ENCODE measurements at regions not wholly inside any gene's neighbourhood (a gene's known extent, or its start where the extent isn't known, plus 50 kb on each side); places are given as distances from the start of the nearest gene placed in this dataset.
"Not testable (repeated sequence)": the region's sequence is repeated elsewhere in the genome, so short reads cannot be mapped to it uniquely, and the experiment has no call there.

GRCh38 chr9:124126648-124127646, 115.4 kb downstream of the LHX2 start:
- peak; percentile 49 to 71 for DNase-seq

- DNase-seq, result no peak
Observed at GRCh38 chr9:124128568-124129166, 117.1 kb downstream of the LHX2 start.

GRCh38 chr9:124130277-124131075, 118.9 kb downstream of the LHX2 start:
- DNase-seq, result peak in 1 of 2 experiments; percentile 22

GRCh38 chr9:124131518-124131917, 120.0 kb downstream of the LHX2 start:
- DNase-seq, result not testable (repeated sequence)

- DNase-seq, result no peak
Observed at GRCh38 chr9:124132671-124133147, 121.1 kb downstream of the LHX2 start.

GRCh38 chr9:124133727-124134126, 122.2 kb downstream of the LHX2 start:
- DNase-seq, result peak; percentile 4 to 67

- no peak for DNase-seq
Observed at GRCh38 chr9:124134526-124134925, 123.0 kb downstream of the LHX2 start.

GRCh38 chr9:124135813-124136365, 121.9 kb upstream of the NEK6 start:
- DNase-seq, result no peak

- DNase-seq, result no peak
Observed at GRCh38 chr9:124137009-124137943, 120.5 kb upstream of the NEK6 start.

GRCh38 chr9:124137944-124138335, 119.8 kb upstream of the NEK6 start:
- no peak for DNase-seq

GRCh38 chr9:124139001-124139400, 118.7 kb upstream of the NEK6 start:
- no peak for DNase-seq

GRCh38 chr9:124140941-124141568, 116.7 kb upstream of the NEK6 start:
- DNase-seq, result peak; percentile 2 to 6

- not testable (repeated sequence) for DNase-seq
Observed at GRCh38 chr9:124144561-124145123, 113.1 kb upstream of the NEK6 start.

- no peak for DNase-seq
Observed at GRCh38 chr9:124146031-124146561, 111.7 kb upstream of the NEK6 start.

- DNase-seq, result no peak
Observed at GRCh38 chr9:124149992-124150391, 107.8 kb upstream of the NEK6 start.

GRCh38 chr9:124163760-124164255, 93.9 kb upstream of the NEK6 start:
- DNase-seq, result no peak

GRCh38 chr9:124164811-124165210, 92.9 kb upstream of the NEK6 start:
- DNase-seq, result no peak

- no peak for DNase-seq
Observed at GRCh38 chr9:124174433-124174832, 83.3 kb upstream of the NEK6 start.

- DNase-seq, result not testable (repeated sequence)
Observed at GRCh38 chr9:124177522-124177921, 80.2 kb upstream of the NEK6 start.
